Neuronal stem cell (in vitro differentiated cells): ENCODE measurements at regions not wholly inside any gene's neighbourhood (a gene's known extent, or its start where the extent isn't known, plus 50 kb on each side); places are given as distances from the start of the nearest gene placed in this dataset.
A peak's percentile ranks its signal among the peaks of the same experiment; 100 is the strongest.

Source experiments
- DNase-seq: peaks from one replicate; pipeline ENCODE4 v3.0.0-alpha.2; 2013; ENCODE audit warnings: low spot score
- H2AFZ ChIP-seq: one replicate; pipeline ENCODE4 v1.6.1; 2013; ENCODE audit warnings: mild to moderate bottlenecking, low read length, inconsistent platforms
- H2AK5ac ChIP-seq: 2 replicates; pipeline ENCODE4 v1.6.1; 2013; ENCODE audit warnings: low read depth, mild to moderate bottlenecking, inconsistent platforms, low read length, moderate library complexity, mixed read lengths
- H2BK120ac ChIP-seq: 2 replicates; pipeline ENCODE4 v1.6.1; 2013; ENCODE audit warnings: low read depth, mild to moderate bottlenecking, inconsistent platforms, low read length, moderate library complexity, mixed read lengths
- H2BK12ac ChIP-seq: one replicate; pipeline ENCODE4 v1.6.1; 2013; ENCODE audit warnings: low read length, inconsistent platforms
- H2BK15ac ChIP-seq: 2 replicates; pipeline ENCODE4 v1.6.1; 2013; ENCODE audit warnings: mild to moderate bottlenecking, low read length, inconsistent platforms, mixed read lengths
- H2BK5ac ChIP-seq: one replicate; pipeline ENCODE4 v1.6.1; 2013; ENCODE audit warnings: inconsistent platforms, mild to moderate bottlenecking, low read length, moderate library complexity
- H3K14ac ChIP-seq: one replicate; pipeline ENCODE4 v1.6.1; 2013; ENCODE audit warnings: low read length, inconsistent platforms
- H3K18ac ChIP-seq: 2 replicates; pipeline ENCODE4 v1.6.1; 2013; ENCODE audit warnings: low read length, inconsistent platforms
- H3K23ac ChIP-seq: 2 replicates; pipeline ENCODE4 v1.6.1; 2013; ENCODE audit warnings: low read depth, mild to moderate bottlenecking, mixed read lengths, low read length, inconsistent platforms; ENCODE audit not compliant: poor library complexity
- H3K27ac ChIP-seq: replicated peaks from 3 replicates; pipeline ENCODE4 v1.5.1; 2013; ENCODE audit warnings: low read length, inconsistent platforms
- H3K27me3 ChIP-seq, 3 experiments: 2 replicates each; pipeline ENCODE4 v1.6.1; 2013; ENCODE audit warnings: low read length in 3 of 3, mild to moderate bottlenecking in 2 of 3, inconsistent platforms in 1 of 3, low read depth in 1 of 3, mixed read lengths in 1 of 3, moderate library complexity in 1 of 3; ENCODE audit not compliant: control insufficient read depth in 3 of 3, insufficient read depth in 3 of 3
- H3K36me3 ChIP-seq, 2 donors: replicated peaks in 1 of 2; 2 replicates each; pipeline ENCODE4 v1.6.1; 2013; ENCODE audit warnings: low read length in 2 of 2; ENCODE audit not compliant: control insufficient read depth in 2 of 2, insufficient read depth in 2 of 2
- H3K4ac ChIP-seq: 2 replicates; pipeline ENCODE4 v1.6.1; 2013; ENCODE audit warnings: inconsistent platforms, mild to moderate bottlenecking, low read length, moderate library complexity
- H3K4me1 ChIP-seq, 2 donors: 1 replicate in 1 of 2; 2 replicates in 1 of 2; pipeline ENCODE4 v1.6.1; 2013; ENCODE audit warnings: low read length in 2 of 2, low read depth in 1 of 2; ENCODE audit not compliant: control insufficient read depth in 2 of 2, insufficient read depth in 1 of 2
- H3K4me2 ChIP-seq: one replicate; pipeline ENCODE4 v1.6.1; 2013; ENCODE audit warnings: mild to moderate bottlenecking, low read length, inconsistent platforms; ENCODE audit not compliant: insufficient read depth, poor library complexity, severe bottlenecking
- H3K4me3 ChIP-seq, 2 donors: 2 replicates each; pipeline ENCODE4 v1.5.1; 2013; ENCODE audit warnings: low read length in 2 of 2, mild to moderate bottlenecking in 2 of 2, inconsistent platforms in 1 of 2, moderate library complexity in 1 of 2
- H3K79me1 ChIP-seq: one replicate; pipeline ENCODE4 v1.6.1; 2013; ENCODE audit warnings: low read depth, mild to moderate bottlenecking, inconsistent platforms, low read length, moderate library complexity
- H3K9ac ChIP-seq: one replicate; pipeline ENCODE4 v1.6.1; 2013; ENCODE audit warnings: mild to moderate bottlenecking, low read depth, low read length, inconsistent platforms; ENCODE audit not compliant: poor library complexity
- H3K9me3 ChIP-seq, 2 donors: replicated peaks in 1 of 2; 2 replicates each; pipeline versions ENCODE3 to v1.6.1; 2013; ENCODE audit warnings: low read length in 2 of 2, mild to moderate bottlenecking in 2 of 2, inconsistent platforms in 1 of 2, low read depth in 1 of 2, mixed read lengths in 1 of 2, moderate library complexity in 1 of 2; ENCODE audit not compliant: control insufficient read depth in 2 of 2, insufficient read depth in 1 of 2
- H4K8ac ChIP-seq: one replicate; pipeline ENCODE4 v1.6.1; 2013; ENCODE audit warnings: low read depth, mild to moderate bottlenecking, inconsistent platforms, low read length, moderate library complexity
- H4K91ac ChIP-seq: one replicate; pipeline ENCODE4 v1.6.1; 2013; ENCODE audit warnings: low read length, low read depth, mild to moderate bottlenecking, inconsistent platforms; ENCODE audit not compliant: poor library complexity
- WGBS, 2 donors: extraction: QIAGEN DNeasy Blood & Tissue Kit; methylation state at CpG; one replicate each; pipeline ENCODE4 v1.1.7; 2013; ENCODE audit warnings: missing lambda C conversion rate in 2 of 2, mixed read lengths in 1 of 2; ENCODE audit not compliant: insufficient read length in 2 of 2, insufficient replicate concordance in 1 of 2; ENCODE audit errors: extremely low coverage in 2 of 2; 5-methylcytosine and 5-hydroxymethylcytosine counted together

- H3K27ac ChIP-seq = no peak overlapping the region
- H2BK5ac ChIP-seq = no peak overlapping the region
- no peak overlapping the region for H3K4me2 ChIP-seq
- H2BK12ac ChIP-seq = no peak overlapping the region
- WGBS, 2 donors = no CpG with 5 or more reads among the region's 27 CpGs
- H2AK5ac ChIP-seq = no peak overlapping the region
- no peak overlapping the region for H2BK120ac ChIP-seq
- H3K27me3 ChIP-seq = no peaks in the 10 kb centered on the region
- no peak overlapping the region for H3K9ac ChIP-seq
- H3K4me1 ChIP-seq = peaks cover 6 to 30% of the 10 kb centered on the region in 2 donors
- H3K14ac ChIP-seq = no peak overlapping the region
- H2BK15ac ChIP-seq = no peak overlapping the region
- H3K9me3 ChIP-seq = no peaks in the 10 kb centered on the region
- no peaks in the 10 kb centered on the region for H3K79me1 ChIP-seq
- no peak overlapping the region for H3K18ac ChIP-seq
- H4K8ac ChIP-seq = no peak overlapping the region
- no peak overlapping the region for H3K4ac ChIP-seq
- peak; percentile 51 for DNase-seq
- no peak overlapping the region for H3K23ac ChIP-seq
- no peak overlapping the region for H3K4me3 ChIP-seq
- H4K91ac ChIP-seq = no peak overlapping the region
- no peaks in the 10 kb centered on the region for H3K36me3 ChIP-seq
- no peak overlapping the region for H2AFZ ChIP-seq
These were observed 101.9 kb upstream of the SFSWAP start for GRCh38 chr12:131608740-131609690.

GRCh38 chr12:131609762-131610161, 101.1 kb upstream of the SFSWAP start:
- H3K79me1 ChIP-seq = no peaks in the 10 kb centered on the region
- DNase-seq = no peak
- no peak overlapping the region for H3K18ac ChIP-seq
- H3K27me3 ChIP-seq = no peaks in the 10 kb centered on the region
- no peak overlapping the region for H2BK15ac ChIP-seq
- no peak overlapping the region for H2BK12ac ChIP-seq
- H3K14ac ChIP-seq = no peak overlapping the region
- no peak overlapping the region for H3K9ac ChIP-seq
- H3K4me3 ChIP-seq = no peak overlapping the region
- no peak overlapping the region for H2AK5ac ChIP-seq
- H3K4me1 ChIP-seq = peaks cover 4 to 23% of the 10 kb centered on the region in 2 donors
- no peak overlapping the region for H3K4me2 ChIP-seq
- H4K91ac ChIP-seq = no peak overlapping the region
- H2AFZ ChIP-seq = no peak overlapping the region
- H3K27ac ChIP-seq = no peak overlapping the region
- no CpG with 5 or more reads among the region's 9 CpGs for WGBS, 2 donors
- H4K8ac ChIP-seq = no peak overlapping the region
- H3K36me3 ChIP-seq = no peaks in the 10 kb centered on the region
- H2BK5ac ChIP-seq = no peak overlapping the region
- H3K4ac ChIP-seq = no peak overlapping the region
- no peak overlapping the region for H3K23ac ChIP-seq
- no peak overlapping the region for H2BK120ac ChIP-seq
- no peaks in the 10 kb centered on the region for H3K9me3 ChIP-seq

- H3K36me3 ChIP-seq = no peaks in the 10 kb centered on the region
- H3K4me2 ChIP-seq = no peak overlapping the region
- H3K27me3 ChIP-seq = no peaks in the 10 kb centered on the region
- H3K18ac ChIP-seq = no peak overlapping the region
- no CpG with 5 or more reads among the region's 10 CpGs for WGBS, 2 donors
- DNase-seq = no peak
- no peak overlapping the region for H3K27ac ChIP-seq
- no peaks in the 10 kb centered on the region for H3K79me1 ChIP-seq
- peak overlapping the region; percentile 12 for H3K9ac ChIP-seq
- H3K23ac ChIP-seq = no peak overlapping the region
- H3K4me1 ChIP-seq = peaks cover 4 to 21% of the 10 kb centered on the region in 2 donors
- H2AFZ ChIP-seq = no peak overlapping the region
- no peak overlapping the region for H2BK120ac ChIP-seq
- H2BK12ac ChIP-seq = no peak overlapping the region
- no peaks in the 10 kb centered on the region for H3K9me3 ChIP-seq
- H2BK5ac ChIP-seq = no peak overlapping the region
- H3K4me3 ChIP-seq = no peak overlapping the region
- H4K8ac ChIP-seq = no peak overlapping the region
- H3K14ac ChIP-seq = no peak overlapping the region
- H3K4ac ChIP-seq = no peak overlapping the region
- no peak overlapping the region for H4K91ac ChIP-seq
- H2BK15ac ChIP-seq = peak overlapping the region; percentile 63
- H2AK5ac ChIP-seq = peak overlapping the region; percentile 15
These were observed 100.7 kb upstream of the SFSWAP start for GRCh38 chr12:131610181-131610580.

GRCh38 chr12:131610891-131611290, 100.0 kb upstream of the SFSWAP start:
- DNase-seq = no peak
- Histone ChIP-seq H3K14ac (peak overlapping the region; percentile 49), H2AFZ (no peak overlapping the region), H2BK5ac (no peak overlapping the region), H3K23ac (no peak overlapping the region), H3K27ac (no peak overlapping the region), H2AK5ac (peak overlapping the region; percentile 15), H2BK12ac (no peak overlapping the region), H4K8ac (no peak overlapping the region), H3K4me3 (no peak overlapping the region), H3K4me2 (no peak overlapping the region), H3K4ac (no peak overlapping the region), H2BK120ac (no peak overlapping the region), H3K9me3 (no peaks in the 10 kb centered on the region), H3K27me3 (no peaks in the 10 kb centered on the region), H2BK15ac (peak overlapping the region; percentile 63), H3K4me1 (peaks cover 4 to 17% of the 10 kb centered on the region in 2 donors), H4K91ac (no peak overlapping the region), H3K36me3 (no peaks in the 10 kb centered on the region), H3K9ac (no peak overlapping the region), H3K79me1 (no peaks in the 10 kb centered on the region), H3K18ac (peak overlapping the region; percentile 13)
- WGBS, 2 donors = no CpG with 5 or more reads among the region's 11 CpGs
